IMR-90 (cell line): ENCODE measurements at regions not wholly inside any gene's neighbourhood (a gene's known extent, or its start where the extent isn't known, plus 50 kb on each side); places are given as distances from the start of the nearest gene placed in this dataset.

Experiments used
- ATAC-seq: fragments of 200-7000 bp; cut with Tn5 transposase; 2 replicates; pipeline ENCODE4 v1.9.1; 2020; ENCODE audit warnings: low read depth, mild to moderate bottlenecking, moderate library complexity
- BruUV-seq: library from RNA; stranded (reverse); fragments of 400-500 nt; replicated peaks from 2 replicates; lab custom pipeline; 2021; lab: Mats Ljungman, UMichigan
- CTCF ChIA-PET: fragments of 300-600 bp; formaldehyde crosslinking; extraction: SDS; loops from one replicate; lab custom pipeline; 2021; ENCODE audit warnings: antibody characterized with exemption; lab: Yijun Ruan, JAX
- POLR2A ChIA-PET: fragments of 300-600 bp; sonication (Branson Sonifier 250); formaldehyde crosslinking; loops from one replicate; lab custom pipeline; 2022; ENCODE audit warnings: antibody characterized with exemption; ENCODE audit not compliant: unreplicated experiment; lab: Charles Lee
- DNase-seq: peaks from one replicate; pipeline ENCODE4 v3.0.0; 2013
- H2AFZ ChIP-seq: replicated peaks from 2 replicates; pipeline ENCODE3; 2013; ENCODE audit warnings: low read length, mild to moderate bottlenecking; ENCODE audit not compliant: poor library complexity
- H2AK5ac ChIP-seq: 2 replicates; pipeline ENCODE4 v1.6.1; 2013; ENCODE audit warnings: low read depth, low read length, inconsistent platforms
- H2AK9ac ChIP-seq: replicated peaks from 2 replicates; pipeline ENCODE3; 2013; ENCODE audit warnings: mild to moderate bottlenecking, low read depth, low read length, moderate library complexity; ENCODE audit not compliant: poor library complexity
- H2BK120ac ChIP-seq: 2 replicates; pipeline ENCODE4 v1.6.1; 2013; ENCODE audit warnings: low read depth, low read length, inconsistent platforms
- H2BK15ac ChIP-seq: 3 replicates; pipeline ENCODE4 v1.6.1; 2013; ENCODE audit warnings: low read depth, low read length, inconsistent platforms
- H2BK20ac ChIP-seq: 2 replicates; pipeline ENCODE4 v1.6.1; 2013; ENCODE audit warnings: low read depth, mild to moderate bottlenecking, inconsistent platforms, low read length, moderate library complexity
- H2BK5ac ChIP-seq: 2 replicates; pipeline ENCODE4 v1.6.1; 2013; ENCODE audit warnings: mild to moderate bottlenecking, low read depth, low read length, inconsistent platforms; ENCODE audit not compliant: poor library complexity, severe bottlenecking
- H3K14ac ChIP-seq: replicated peaks from 2 replicates; pipeline ENCODE4 v1.6.1; 2013; ENCODE audit warnings: low read depth, low read length, inconsistent platforms
- H3K18ac ChIP-seq: 2 replicates; pipeline ENCODE4 v1.6.1; 2013; ENCODE audit warnings: low read depth, low read length, control low read depth
- H3K23ac ChIP-seq: 2 replicates; pipeline ENCODE4 v1.6.1; 2013; ENCODE audit warnings: low read depth, low read length, inconsistent platforms
- H3K27ac ChIP-seq: 2 replicates; pipeline ENCODE4 v1.5.1; 2013; ENCODE audit warnings: mild to moderate bottlenecking, control low read depth, low read length; ENCODE audit not compliant: insufficient read depth
- H3K27me3 ChIP-seq: 2 replicates; pipeline ENCODE4 v1.6.1; 2013; ENCODE audit warnings: low read length; ENCODE audit not compliant: control insufficient read depth, insufficient read depth
- H3K36me3 ChIP-seq: 2 replicates; pipeline ENCODE4 v1.6.1; 2013; ENCODE audit warnings: low read length, mixed read lengths; ENCODE audit not compliant: control insufficient read depth, insufficient read depth
- H3K4ac ChIP-seq: 2 replicates; pipeline ENCODE4 v1.6.1; 2013; ENCODE audit warnings: low read depth, low read length, inconsistent platforms
- H3K4me1 ChIP-seq: 2 replicates; pipeline ENCODE4 v1.6.1; 2013; ENCODE audit warnings: low read length, mixed read lengths; ENCODE audit not compliant: control insufficient read depth, insufficient read depth
- H3K4me2 ChIP-seq: 2 replicates; pipeline ENCODE4 v1.6.1; 2013; ENCODE audit warnings: low read depth, mild to moderate bottlenecking, control low read depth, low read length, moderate library complexity
- H3K4me3 ChIP-seq: 2 replicates; pipeline ENCODE4 v1.5.1; 2013; ENCODE audit warnings: low read depth, mild to moderate bottlenecking, control low read depth, low read length, moderate library complexity; ENCODE audit not compliant: insufficient read depth
- H3K56ac ChIP-seq: 2 replicates; pipeline ENCODE4 v1.6.1; 2013; ENCODE audit warnings: low read length, inconsistent platforms; ENCODE audit not compliant: insufficient read depth; ENCODE audit errors: extremely low read depth
- H3K79me1 ChIP-seq, 2 experiments: 2 replicates each; pipeline ENCODE4 v1.6.1; 2013; ENCODE audit warnings: low read length in 2 of 2, inconsistent platforms in 1 of 2, low read depth in 1 of 2
- H3K9ac ChIP-seq: 2 replicates; pipeline ENCODE4 v1.6.1; 2013; ENCODE audit warnings: low read depth, low read length, control low read depth
- H3K9me1 ChIP-seq: 2 replicates; pipeline ENCODE4 v1.6.1; 2013; ENCODE audit warnings: low read length, inconsistent platforms; ENCODE audit not compliant: insufficient read depth
- H3K9me3 ChIP-seq: 2 replicates; pipeline ENCODE4 v1.6.1; 2013; ENCODE audit warnings: low read length; ENCODE audit not compliant: control insufficient read depth, insufficient read depth
- H4K20me1 ChIP-seq: 2 replicates; pipeline ENCODE4 v1.6.1; 2013; ENCODE audit warnings: low read length, inconsistent platforms; ENCODE audit not compliant: insufficient read depth
- H4K5ac ChIP-seq: 2 replicates; pipeline ENCODE4 v1.6.1; 2013; ENCODE audit warnings: mild to moderate bottlenecking, low read depth, low read length, control low read depth
- H4K8ac ChIP-seq, 2 experiments: 2 replicates each; pipeline ENCODE4 v1.6.1; 2013; ENCODE audit warnings: low read depth in 2 of 2, low read length in 2 of 2, control low read depth in 1 of 2, inconsistent platforms in 1 of 2
- H4K91ac ChIP-seq: 2 replicates; pipeline ENCODE4 v1.6.1; 2013; ENCODE audit warnings: low read depth, low read length, inconsistent platforms; ENCODE audit not compliant: insufficient read depth
- FOS ChIP-seq: fragments of 150-350 bp; IDR thresholded peaks from 2 replicates; pipeline ENCODE4 v1.6.1; 2016; ENCODE audit warnings: low read depth, low read length
- WGBS, 2 experiments: methylation state at CpG; one replicate each; pipeline versions ENCODE4 v1.1.5 to v1.1.7; 2013; ENCODE audit warnings: missing lambda C conversion rate in 2 of 2; ENCODE audit not compliant: insufficient read length in 1 of 2; ENCODE audit errors: extremely low coverage in 2 of 2; 5-methylcytosine and 5-hydroxymethylcytosine counted together
- dilution Hi-C: fragments of 300-500 bp; cut with HindIII; formaldehyde crosslinking; loops from one replicate; pipeline ENCODE4 v1.14.3; 2018; ENCODE audit warnings: low sequenced_read_pairs; ENCODE audit not compliant: unreplicated experiment
- in situ Hi-C: fragments of 300-500 bp; cut with MboI; formaldehyde crosslinking; loops from 3 replicates; pipeline ENCODE4 v1.14.3; 2019; ENCODE audit warnings: low sequenced_read_pairs, inconsistent platforms, mixed read lengths
- intact Hi-C: fragments of 100-400 bp; cut with micrococcal nuclease; formaldehyde crosslinking; loops from 2 replicates; pipeline ENCODE4 v1.10.0; 2022

GRCh38 chr2:150008901-150009300, 421.3 kb upstream of the MMADHC start:
- Histone ChIP-seq H3K9ac (no peak overlapping the region), H3K23ac (no peak overlapping the region), H2BK20ac (no peak overlapping the region), H4K5ac (no peak overlapping the region), H2BK5ac (no peak overlapping the region), H3K9me3 (no peaks in the 10 kb centered on the region), H3K4ac (no peak overlapping the region), H4K91ac (no peak overlapping the region), H2AK5ac (no peak overlapping the region), H3K4me2 (no peak overlapping the region), H3K18ac (no peak overlapping the region), H3K9me1 (no peaks in the 10 kb centered on the region), H3K27me3 (no peaks in the 10 kb centered on the region), H3K36me3 (no peaks in the 10 kb centered on the region), H4K8ac (no peak overlapping the region), H3K14ac (no peak overlapping the region), H3K4me3 (no peak overlapping the region), H4K20me1 (no peaks in the 10 kb centered on the region), H3K56ac (no peak overlapping the region), H2BK120ac (no peak overlapping the region), H2AFZ (no peak overlapping the region), H2AK9ac (no peak overlapping the region), H3K79me1 (no peaks in the 10 kb centered on the region), H3K4me1 (no peaks in the 10 kb centered on the region), H2BK15ac (no peak overlapping the region), H3K27ac (no peak overlapping the region)
- no TSS peak for BruUV-seq
- POLR2A ChIA-PET = no interaction called here
- CTCF ChIA-PET = interaction anchor here (1.1 kb wide), 1 partner anchor 10 kb away, joined by 3 read pairs; no protein-coding TSS in a partner anchor
- dilution Hi-C loops (no loop called here), in situ Hi-C loops (no loop called here), intact Hi-C loops (no loop called here)
- no CpG with 5 or more reads among the region's 1 CpG for WGBS, 2 experiments
- ATAC-seq (no peak), DNase-seq (no peak)
- TF ChIP-seq FOS = no peak
